ENCODE measurements at regions not wholly inside any gene's neighbourhood (a gene's known extent, or its start where the extent isn't known, plus 50 kb on each side); places are given as distances from the start of the nearest gene placed in this dataset.

DNA sequence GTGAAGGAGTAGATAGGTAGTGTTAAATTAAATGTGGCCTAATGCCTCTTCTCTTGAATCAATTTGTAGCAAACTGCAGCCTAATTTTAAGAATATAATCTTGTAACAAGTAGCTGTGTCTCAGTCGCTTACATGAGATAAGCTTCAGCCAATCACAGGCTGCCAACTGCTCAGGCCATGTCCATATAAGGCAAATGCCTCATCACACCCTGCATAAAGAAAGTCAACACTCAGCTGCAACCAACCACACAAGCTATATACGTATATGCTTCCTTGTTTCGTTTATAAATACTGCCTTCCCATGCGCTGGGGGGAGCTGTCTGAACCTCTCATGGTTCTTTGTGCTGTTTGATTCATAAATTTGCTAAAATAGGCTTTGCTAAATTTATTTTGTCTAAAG lies 476.3 kb downstream of the TRIB2 start:
- Histone ChIP-seq H3K27me3 (ENCODE audit: control insufficient read depth, extremely low read depth, insufficient read depth, low read length) (no peaks in the 10 kb centered on the region), H3K4me1 (ENCODE audit: control insufficient read depth, extremely low read depth, insufficient read depth, low read length) (no peaks in the 10 kb centered on the region), H3K4me3 (ENCODE audit: control insufficient read depth in 2 of 3, extremely low read depth in 1 of 3, insufficient read depth in 2 of 3, low read depth in 1 of 3, low read length in 3 of 3) (no peak overlapping the region), H3K36me3 (ENCODE audit: control insufficient read depth in 2 of 2, extremely low read depth in 1 of 2, insufficient read depth in 2 of 2, low read length in 2 of 2) (no peaks in the 10 kb centered on the region), H3K9me1 (ENCODE audit: control insufficient read depth, extremely low read depth, insufficient read depth, low read length) (no peaks in the 10 kb centered on the region), H4K20me1 (ENCODE audit: control insufficient read depth, extremely low read depth, insufficient read depth, low read length) (no peaks in the 10 kb centered on the region), H2AFZ (ENCODE audit: control insufficient read depth, low read length) (no peak overlapping the region), H3K27ac (ENCODE audit: control insufficient read depth, insufficient read depth, low read length) (no peak overlapping the region), H3K9me3 (ENCODE audit: control insufficient read depth, low read depth, low read length) (no peaks in the 10 kb centered on the region), H3K79me2 (ENCODE audit: control insufficient read depth, insufficient read depth, low read length) (no peaks in the 10 kb centered on the region), H3K9ac (ENCODE audit: control insufficient read depth, extremely low read depth, insufficient read depth, low read length) (no peak overlapping the region), H3K4me2 (ENCODE audit: control insufficient read depth, extremely low read depth, insufficient read depth, low read depth, low read length) (no peak overlapping the region)
- dilution Hi-C loops (cut with MboI; ENCODE audit: extremely low pct_ligation_motif_present, low sequenced_read_pairs) = no loop called here
- FAIRE-seq (no peak), DNase-seq (ENCODE audit: low read depth, low spot score) (no peak)
- TF ChIP-seq, protein P1, sequence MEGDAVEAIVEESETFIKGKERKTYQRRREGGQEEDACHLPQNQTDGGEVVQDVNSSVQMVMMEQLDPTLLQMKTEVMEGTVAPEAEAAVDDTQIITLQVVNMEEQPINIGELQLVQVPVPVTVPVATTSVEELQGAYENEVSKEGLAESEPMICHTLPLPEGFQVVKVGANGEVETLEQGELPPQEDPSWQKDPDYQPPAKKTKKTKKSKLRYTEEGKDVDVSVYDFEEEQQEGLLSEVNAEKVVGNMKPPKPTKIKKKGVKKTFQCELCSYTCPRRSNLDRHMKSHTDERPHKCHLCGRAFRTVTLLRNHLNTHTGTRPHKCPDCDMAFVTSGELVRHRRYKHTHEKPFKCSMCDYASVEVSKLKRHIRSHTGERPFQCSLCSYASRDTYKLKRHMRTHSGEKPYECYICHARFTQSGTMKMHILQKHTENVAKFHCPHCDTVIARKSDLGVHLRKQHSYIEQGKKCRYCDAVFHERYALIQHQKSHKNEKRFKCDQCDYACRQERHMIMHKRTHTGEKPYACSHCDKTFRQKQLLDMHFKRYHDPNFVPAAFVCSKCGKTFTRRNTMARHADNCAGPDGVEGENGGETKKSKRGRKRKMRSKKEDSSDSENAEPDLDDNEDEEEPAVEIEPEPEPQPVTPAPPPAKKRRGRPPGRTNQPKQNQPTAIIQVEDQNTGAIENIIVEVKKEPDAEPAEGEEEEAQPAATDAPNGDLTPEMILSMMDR (optimal IDR thresholded peaks at IDR 0.05 in 1 of 3, IDR thresholded peaks at IDR 0.05 in 1 of 3, conservative IDR thresholded peaks at IDR 0.05 in 1 of 3; ENCODE audit: extremely low read depth in 1 of 3, insufficient read depth in 2 of 3, low read length in 3 of 3) = no peak
- no peak for TF ChIP-seq EZH2 (IDR thresholded peaks at IDR 0.05; ENCODE audit: low read length)

DNA sequence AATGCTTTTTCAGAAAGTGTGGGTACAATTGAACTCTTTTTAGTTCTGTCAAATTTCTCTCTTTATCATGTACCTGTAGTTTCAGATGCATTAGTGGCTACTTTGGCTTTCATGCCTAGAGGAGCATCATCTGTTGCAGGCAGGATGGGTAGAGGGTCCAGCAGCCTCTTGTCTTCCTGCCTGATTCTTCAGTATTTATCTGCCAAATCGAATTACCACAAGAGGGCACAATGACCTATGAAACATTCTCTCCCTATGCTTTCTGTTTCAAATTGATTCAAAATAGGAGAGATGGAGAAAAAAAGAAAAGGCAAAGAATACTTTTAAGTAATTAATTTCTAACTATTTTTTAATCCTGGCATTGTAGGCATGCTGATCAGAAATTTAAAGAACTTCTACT lies 477.2 kb downstream of the TRIB2 start:
- TF ChIP-seq, protein P1 (optimal IDR thresholded peaks at IDR 0.05 in 1 of 3, IDR thresholded peaks at IDR 0.05 in 1 of 3, conservative IDR thresholded peaks at IDR 0.05 in 1 of 3; ENCODE audit: extremely low read depth in 1 of 3, insufficient read depth in 2 of 3, low read length in 3 of 3) = peak; percentile 34 to 38 (median 35)
- no peak for TF ChIP-seq EZH2 (IDR thresholded peaks at IDR 0.05; ENCODE audit: low read length)
- H3K79me2 ChIP-seq (ENCODE audit: control insufficient read depth, insufficient read depth, low read length) = no peaks in the 10 kb centered on the region
- no peak overlapping the region for H3K27ac ChIP-seq (ENCODE audit: control insufficient read depth, insufficient read depth, low read length)
- H2AFZ ChIP-seq (ENCODE audit: control insufficient read depth, low read length) = no peak overlapping the region
- H3K4me3 ChIP-seq (ENCODE audit: control insufficient read depth in 2 of 3, extremely low read depth in 1 of 3, insufficient read depth in 2 of 3, low read depth in 1 of 3, low read length in 3 of 3) = no peak overlapping the region
- H3K4me1 ChIP-seq (ENCODE audit: control insufficient read depth, extremely low read depth, insufficient read depth, low read length) = no peaks in the 10 kb centered on the region
- H4K20me1 ChIP-seq (ENCODE audit: control insufficient read depth, extremely low read depth, insufficient read depth, low read length) = no peaks in the 10 kb centered on the region
- no peaks in the 10 kb centered on the region for H3K9me1 ChIP-seq (ENCODE audit: control insufficient read depth, extremely low read depth, insufficient read depth, low read length)
- FAIRE-seq (no peak), DNase-seq (ENCODE audit: low read depth, low spot score) (no peak)
- H3K36me3 ChIP-seq (ENCODE audit: control insufficient read depth in 2 of 2, extremely low read depth in 1 of 2, insufficient read depth in 2 of 2, low read length in 2 of 2) = no peaks in the 10 kb centered on the region
- no peak overlapping the region for H3K4me2 ChIP-seq (ENCODE audit: control insufficient read depth, extremely low read depth, insufficient read depth, low read depth, low read length)
- no peaks in the 10 kb centered on the region for H3K27me3 ChIP-seq (ENCODE audit: control insufficient read depth, extremely low read depth, insufficient read depth, low read length)
- H3K9ac ChIP-seq (ENCODE audit: control insufficient read depth, extremely low read depth, insufficient read depth, low read length) = no peak overlapping the region
- dilution Hi-C loops (cut with MboI; ENCODE audit: extremely low pct_ligation_motif_present, low sequenced_read_pairs) = no loop called here
- H3K9me3 ChIP-seq (ENCODE audit: control insufficient read depth, low read depth, low read length) = no peaks in the 10 kb centered on the region
